A172 (cell line): ENCODE measurements at regions not wholly inside any gene's neighbourhood (a gene's known extent, or its start where the extent isn't known, plus 50 kb on each side); places are given as distances from the start of the nearest gene placed in this dataset.
A peak's percentile ranks its signal among the peaks of the same experiment; 100 is the strongest.

ENCODE experiments used
- DNase-seq: peaks from one replicate; pipeline ENCODE4 v3.0.0-alpha.2; 2015; ENCODE audit warnings: low spot score

DNA sequence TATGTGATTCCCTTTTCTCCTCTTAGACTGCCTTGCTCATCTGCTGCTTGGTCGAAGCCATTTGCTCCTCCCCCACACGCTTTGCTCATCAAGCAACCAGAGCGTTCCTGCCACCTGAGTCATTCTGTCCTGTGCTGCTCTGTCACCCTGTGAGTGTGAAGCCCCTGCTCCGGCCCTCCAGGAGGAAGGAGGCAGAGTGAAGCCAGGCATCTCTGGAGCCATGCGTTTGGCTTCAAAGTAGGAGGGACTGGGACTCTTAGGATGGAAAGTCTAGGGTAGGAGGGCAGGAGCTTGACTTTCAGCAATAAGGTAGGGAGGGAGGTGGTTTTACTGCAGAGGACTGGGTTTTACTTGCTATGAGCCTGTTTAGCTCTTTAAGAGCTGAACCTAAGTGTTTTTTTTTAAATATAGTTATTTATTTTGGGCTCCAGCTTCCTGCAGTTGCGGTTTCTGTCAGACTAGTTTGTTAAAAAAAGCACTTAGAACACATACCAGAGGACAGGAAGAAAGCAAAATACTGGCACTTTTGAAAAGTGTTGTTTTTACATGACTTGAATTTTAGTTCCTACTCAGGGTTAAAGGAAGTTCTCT lies 63.6 kb downstream of the SPINK2 start:
- peak; percentile 96 for DNase-seq

DNA sequence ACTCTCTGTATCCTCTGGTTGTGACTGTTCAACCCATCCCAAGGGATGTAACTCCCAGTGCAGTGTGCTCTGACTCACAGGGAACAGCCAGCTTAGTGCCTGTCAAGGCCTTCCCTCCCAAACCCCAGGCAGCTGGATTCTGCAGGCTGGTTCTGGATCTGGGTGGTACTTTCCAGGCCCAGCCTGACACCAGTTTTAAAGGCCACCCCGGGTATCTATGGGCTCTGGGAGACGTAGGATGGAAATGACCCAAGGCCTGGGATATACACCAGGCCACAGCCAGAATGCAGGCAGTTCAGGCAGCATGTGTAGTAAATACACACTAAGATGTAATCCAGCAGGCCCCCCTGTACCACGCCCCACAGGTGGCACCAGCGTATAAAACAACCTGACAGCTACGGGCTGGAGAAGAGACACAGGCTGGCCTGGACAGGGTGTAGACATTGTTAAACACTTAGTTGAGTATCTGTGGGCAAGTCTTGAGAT lies 64.2 kb downstream of the SPINK2 start:
- peak; percentile 83 for DNase-seq

DNA sequence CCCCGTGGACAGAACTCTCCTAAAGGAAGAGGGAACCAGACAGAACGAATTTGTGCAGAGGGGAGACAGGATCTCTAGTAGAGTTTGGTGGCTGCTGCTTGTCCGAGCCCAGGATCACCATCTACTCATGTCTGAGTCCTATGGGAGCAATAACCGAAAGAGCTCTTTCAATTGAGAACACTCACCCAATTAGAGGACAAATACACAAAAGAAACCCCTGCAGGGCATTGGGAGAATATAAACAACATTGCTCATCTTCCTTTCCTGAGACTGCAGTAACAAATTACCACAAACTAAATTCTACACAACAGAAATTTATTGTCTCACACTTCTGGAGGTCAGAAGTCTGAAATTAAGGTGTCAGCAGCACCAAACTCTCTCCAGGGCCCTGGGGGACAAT lies 65.6 kb downstream of the SPINK2 start:
- peak; percentile 53 for DNase-seq

DNA sequence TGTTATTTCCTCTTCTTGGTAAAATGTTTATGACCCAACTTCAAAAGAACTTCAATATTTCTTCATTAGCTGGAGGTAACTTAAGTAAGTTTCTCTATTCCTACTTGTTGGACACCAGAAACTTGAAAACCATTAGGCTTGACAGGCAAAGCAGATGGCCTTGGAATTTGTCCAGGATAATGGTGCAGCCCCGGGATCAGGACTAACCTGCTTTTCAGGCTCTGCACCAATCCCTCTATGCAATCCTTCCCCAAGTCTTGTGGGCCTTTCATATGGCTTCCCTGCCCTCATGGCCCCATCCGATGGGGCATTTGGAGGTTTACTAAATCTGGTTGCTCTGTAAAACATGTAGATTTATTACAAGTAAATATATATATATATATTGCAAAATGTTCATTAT lies 68.5 kb downstream of the SPINK2 start:
- no peak for DNase-seq

DNA sequence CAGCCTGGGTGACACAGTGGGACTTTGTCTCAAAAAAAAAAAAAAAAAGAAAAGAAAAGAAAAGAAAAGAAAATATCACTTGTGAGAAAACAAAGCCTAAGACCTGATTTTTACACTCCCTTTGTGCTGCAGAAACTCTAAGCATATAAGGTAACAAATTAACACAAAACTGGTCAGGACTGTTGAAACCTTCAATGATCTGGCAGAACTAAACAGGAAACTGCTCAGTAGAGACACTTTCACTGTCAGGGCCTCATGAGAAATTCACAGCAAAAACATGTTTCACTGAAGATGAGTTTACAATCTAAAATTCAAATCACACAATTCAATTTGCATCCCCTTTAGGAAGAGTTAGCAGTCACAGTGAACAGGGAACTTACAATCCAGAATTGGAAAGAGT lies 69.1 kb upstream of the HOPX start:
- no peak for DNase-seq

DNA sequence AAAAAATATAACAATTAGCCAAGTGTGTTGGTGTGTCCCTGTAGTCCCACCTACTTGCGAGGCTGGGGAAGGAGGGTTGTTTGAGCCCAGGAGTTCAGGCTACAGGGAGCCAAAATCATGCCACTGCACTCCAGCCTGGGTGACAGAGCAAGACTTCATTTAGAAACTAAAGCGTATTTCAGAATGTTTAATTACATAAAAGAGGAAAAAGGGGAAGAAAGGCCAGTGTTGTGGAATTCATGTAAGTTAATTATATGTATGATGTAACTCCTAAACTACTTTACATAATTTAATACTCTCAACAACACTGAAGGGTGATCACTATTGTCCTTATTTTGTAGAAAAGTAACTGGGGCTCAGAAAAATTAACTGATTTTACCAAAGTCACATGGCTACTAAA lies 67.2 kb upstream of the HOPX start:
- no peak for DNase-seq

DNA sequence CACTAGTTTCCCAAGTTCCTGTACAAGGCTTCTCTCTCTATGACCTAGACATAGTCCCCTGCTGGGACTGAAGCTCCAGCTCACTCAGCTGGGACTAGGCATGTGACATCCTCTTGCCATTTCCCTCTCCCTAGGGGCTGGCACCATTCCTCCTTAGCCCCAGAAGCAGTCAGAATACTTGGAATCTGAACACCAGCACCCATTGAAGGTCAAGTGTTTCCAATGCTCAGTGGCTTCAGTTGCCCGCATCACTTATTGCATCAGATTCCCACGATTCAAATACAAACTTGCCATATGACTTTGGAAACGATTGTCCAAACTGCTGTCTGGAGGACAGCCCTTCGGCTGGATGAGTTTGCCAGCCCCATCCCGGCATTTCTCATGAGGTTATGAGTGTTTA lies 65.5 kb upstream of the HOPX start:
- no peak for DNase-seq

DNA sequence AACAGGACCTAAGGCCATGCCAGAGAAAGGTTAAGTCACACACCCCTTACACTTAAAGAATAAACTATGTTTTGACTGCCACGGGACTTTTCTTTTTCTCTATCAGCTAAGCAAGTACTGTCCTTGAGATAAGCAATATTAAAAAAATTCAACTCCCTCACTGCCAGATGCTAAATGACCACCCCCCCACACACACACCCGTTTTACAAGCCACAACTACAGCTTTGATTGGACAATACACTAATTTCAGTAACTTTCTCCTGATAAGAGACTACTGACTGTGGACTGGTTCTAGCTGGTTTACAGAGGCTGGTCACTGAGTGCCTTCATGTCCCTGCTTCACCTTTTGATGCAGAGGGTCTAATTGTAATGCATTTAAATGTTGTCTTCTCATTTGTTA lies 63.9 kb upstream of the HOPX start:
- no peak for DNase-seq

DNA sequence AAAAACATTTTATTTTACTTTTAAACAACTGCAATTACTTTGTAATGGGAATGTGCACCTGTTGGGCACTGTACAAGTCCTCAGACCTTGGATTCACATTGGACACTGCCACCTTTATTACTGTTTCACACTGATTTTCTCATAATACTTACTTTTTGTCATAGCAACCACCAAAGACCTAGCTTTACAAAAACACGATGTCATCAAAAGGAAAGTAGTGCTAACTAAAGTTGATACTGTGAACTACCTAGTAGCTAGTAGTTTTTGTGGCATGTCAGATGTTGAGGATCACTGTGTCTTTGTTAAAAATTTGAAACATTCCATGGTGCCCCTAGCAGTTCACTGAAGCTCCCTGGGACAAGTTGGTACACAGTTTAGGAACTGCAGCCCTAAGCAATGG lies 62.9 kb upstream of the HOPX start:
- DNase-seq = no peak

DNA sequence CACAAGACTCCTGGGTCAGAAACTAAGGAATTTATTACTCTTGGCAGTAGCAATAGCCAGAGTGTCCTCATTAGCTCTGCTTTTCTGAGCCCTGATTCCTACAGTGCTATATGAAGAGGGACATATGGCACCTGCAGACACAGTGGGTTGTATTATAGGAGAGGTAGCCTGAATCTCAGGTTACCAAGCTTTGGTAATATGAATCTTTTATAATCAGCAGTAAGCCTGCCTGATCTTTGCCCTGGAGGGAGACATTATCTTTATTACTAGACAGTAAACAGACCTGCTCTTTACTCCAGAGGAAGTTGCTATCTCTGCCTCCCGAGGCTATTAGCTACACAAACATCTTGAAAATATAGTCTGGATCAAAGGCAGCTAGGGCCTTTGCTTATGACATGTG lies 62.5 kb upstream of the HOPX start:
- no peak for DNase-seq

DNA sequence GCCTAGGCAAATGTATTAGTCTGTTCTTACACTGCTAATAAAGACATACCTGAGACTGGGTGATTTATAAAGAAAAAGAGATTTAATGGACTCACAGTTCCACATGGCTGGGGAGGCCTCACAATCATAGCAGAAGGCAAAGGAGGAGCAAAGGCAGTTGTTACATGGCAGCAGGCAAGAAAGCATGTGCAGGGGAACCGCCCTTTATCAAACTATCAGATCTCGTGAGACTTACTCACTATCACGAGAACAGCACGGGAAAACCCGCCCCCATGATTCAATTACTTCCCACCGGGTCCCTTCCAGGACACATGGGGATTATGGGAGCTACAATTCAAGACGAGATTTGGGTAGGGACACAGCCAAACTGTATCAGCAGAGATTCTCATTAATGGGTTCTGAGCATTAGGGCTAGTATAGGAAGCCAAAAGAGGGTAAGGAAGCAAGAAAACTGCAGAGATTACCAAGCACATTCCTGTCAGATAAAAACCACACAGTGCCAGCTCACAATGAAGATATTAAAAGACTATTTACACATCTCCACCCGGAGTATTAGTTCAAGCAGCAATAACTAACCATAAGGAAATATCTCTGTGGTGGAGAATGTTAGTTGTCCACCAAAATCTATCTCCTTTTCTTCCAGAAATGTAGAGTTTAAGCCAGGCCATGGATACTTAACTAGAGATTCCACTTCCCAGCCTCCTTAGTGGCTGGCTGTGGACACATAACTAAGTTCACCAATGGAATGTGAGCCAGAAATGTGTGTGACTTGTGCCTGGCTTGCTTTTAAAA lies 61.2 kb upstream of the HOPX start:
- DNase-seq = peak; percentile 24

DNA sequence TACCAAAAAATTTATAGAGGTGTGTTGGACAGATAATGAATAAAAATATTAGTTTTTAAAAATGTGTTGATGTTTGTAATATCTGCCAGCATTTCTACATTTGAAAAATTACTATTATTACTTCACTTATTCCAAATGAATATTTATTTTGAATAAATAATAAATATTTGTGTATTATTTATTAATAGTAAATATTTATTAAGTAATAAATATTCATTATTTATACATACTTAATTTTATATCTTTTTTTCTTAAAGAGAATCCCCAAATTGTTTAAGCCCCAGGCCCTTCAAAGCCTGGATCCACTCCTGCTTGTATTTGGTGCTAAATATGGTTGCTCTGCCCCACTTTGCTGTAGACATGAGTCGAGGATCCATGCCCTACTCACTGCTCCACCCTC lies 60.5 kb upstream of the HOPX start:
- no peak for DNase-seq

DNA sequence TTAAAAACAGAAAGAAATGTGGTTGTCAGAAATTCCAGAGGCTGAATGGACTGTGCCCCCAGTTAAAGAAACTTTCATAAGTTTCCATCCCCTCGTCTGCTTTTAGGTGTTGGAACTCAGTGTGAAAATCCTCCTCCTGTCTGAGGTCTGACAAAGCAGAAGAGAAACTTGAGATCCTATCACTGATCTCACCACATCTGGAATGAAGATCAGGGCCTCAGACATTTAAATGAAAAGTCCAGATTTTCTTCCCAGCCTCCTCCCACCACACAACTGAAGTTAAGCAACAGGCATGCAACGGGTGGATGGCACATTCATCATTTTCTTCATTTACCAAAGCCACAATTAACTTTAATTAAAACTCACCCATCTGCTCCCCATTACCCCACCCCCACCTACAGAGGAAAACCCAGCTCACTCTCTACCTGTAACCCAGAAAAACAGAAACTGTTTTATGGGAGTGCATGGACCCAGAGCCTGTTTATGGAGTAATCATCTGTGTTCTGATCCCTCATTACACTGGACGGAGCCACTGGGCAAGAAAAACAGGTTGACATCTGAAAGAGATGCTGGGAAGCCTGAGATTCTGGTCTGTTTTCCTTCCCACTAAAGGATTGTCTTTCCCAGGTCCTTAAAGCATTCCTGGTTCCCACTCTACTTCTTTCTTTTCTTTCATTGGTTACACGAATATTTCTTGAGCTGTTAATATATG lies 58.1 kb upstream of the HOPX start:
- DNase-seq = no peak

DNA sequence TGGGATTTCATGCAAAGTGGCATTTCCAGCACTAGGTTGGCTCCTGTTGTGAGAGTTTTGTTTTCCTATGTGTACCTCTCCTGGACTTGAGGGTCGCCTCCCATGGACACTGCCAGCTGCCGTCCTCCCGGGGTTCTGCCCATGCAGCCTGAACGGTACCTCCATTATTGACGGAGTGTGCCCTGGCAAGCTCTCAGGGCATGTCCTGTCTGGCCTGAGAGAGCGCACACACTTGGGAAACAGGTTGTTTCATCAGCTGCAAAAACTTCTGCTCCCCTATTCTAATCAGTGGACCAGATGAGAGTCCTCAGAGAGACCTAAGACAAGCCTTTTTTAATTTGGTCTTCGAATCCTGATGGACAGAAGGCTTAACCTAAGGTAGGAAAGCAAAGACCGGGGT lies 56.6 kb upstream of the HOPX start:
- no peak for DNase-seq

DNA sequence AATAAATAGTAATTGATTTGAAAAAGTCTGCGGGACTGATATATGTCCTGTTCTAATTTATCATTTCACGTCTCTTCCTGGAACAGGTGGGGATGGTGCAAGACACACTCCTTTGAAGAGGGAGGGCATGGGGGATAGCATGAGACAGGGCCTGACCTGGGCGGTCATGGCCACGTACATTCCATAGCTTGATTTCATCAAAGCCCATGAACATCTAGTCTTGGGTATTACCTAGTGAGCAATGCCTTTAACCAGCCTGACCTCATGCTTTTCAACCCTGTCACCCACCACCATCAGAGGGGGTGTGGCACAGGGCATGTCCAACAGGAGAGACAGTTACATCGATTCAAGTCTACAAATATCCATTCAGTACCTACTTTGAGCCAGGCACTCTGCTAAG lies 52.3 kb upstream of the HOPX start:
- no peak for DNase-seq

DNA sequence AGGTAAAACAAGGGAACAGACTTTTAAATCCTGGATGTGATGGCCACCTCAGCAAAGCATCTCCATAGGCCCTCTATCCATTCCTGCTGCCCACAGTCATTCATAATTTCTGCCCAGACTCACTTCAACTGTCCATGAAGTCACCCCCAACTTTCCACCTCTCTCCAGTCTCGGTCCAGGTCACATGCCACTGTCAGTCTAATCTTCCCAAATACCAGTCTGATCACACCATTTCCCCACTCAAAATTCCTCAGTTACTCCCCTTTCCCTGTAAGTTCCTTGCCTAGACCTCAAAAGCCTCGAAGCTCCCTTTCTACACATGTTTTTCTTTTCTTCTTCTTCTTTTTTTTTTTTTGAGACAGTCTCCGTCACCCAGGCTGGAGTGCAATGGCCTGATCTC lies 51.2 kb upstream of the HOPX start:
- DNase-seq = no peak

DNA sequence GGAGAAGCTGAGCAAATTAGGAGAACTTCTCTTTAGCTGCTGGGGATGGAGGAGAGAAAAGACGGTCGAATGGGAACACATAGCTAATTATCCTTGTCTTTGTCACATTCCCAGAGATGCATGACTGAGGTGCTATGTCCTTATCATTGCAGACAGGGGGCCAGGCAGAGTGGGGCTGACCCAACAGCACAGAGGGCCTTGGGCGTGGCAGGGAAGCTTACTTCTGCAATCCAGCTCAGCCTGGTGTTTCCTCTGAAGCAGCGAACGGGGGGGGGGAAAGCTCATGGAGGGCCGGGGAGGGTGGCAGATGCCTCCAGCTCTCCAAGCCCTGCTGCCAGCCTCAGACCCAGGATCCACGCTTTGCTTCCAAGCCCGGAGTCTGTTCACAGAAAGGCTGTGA lies 50.8 kb upstream of the HOPX start:
- no peak for DNase-seq
